GM21515 (cell line): ENCODE measurements at regions not wholly inside any gene's neighbourhood (a gene's known extent, or its start where the extent isn't known, plus 50 kb on each side); places are given as distances from the start of the nearest gene placed in this dataset.

Experiments
- ATAC-seq: cut with Tn5 transposase; IDR thresholded peaks from one replicate; pipeline ENCODE4 v1.9.1; 2021; ENCODE audit not compliant: unreplicated experiment

- ATAC-seq = no peak
Observed at GRCh38 chr2:2683606-2684224, 352.6 kb upstream of the MYT1L start.

- no peak for ATAC-seq
Observed at GRCh38 chr2:2682700-2683342, 351.7 kb upstream of the MYT1L start.

GRCh38 chr2:2681711-2682251 lies 350.7 kb upstream of the MYT1L start:
- no peak for ATAC-seq

GRCh38 chr2:2681085-2681484 lies 350.0 kb upstream of the MYT1L start:
- no peak for ATAC-seq

- ATAC-seq = no peak
Observed at GRCh38 chr2:2674831-2675230, 343.8 kb upstream of the MYT1L start.

- no peak for ATAC-seq
Observed at GRCh38 chr2:2673406-2673805, 342.3 kb upstream of the MYT1L start.

- no peak for ATAC-seq
Observed at GRCh38 chr2:2672249-2672648, 341.2 kb upstream of the MYT1L start.

- no peak for ATAC-seq
Observed at GRCh38 chr2:2671826-2672225, 340.8 kb upstream of the MYT1L start.

- no peak for ATAC-seq
Observed at GRCh38 chr2:2669316-2669715, 338.2 kb upstream of the MYT1L start.

- ATAC-seq = no peak
Observed at GRCh38 chr2:2668681-2669265, 337.7 kb upstream of the MYT1L start.

GRCh38 chr2:2667690-2668089 lies 336.6 kb upstream of the MYT1L start:
- no peak for ATAC-seq

- ATAC-seq = no peak
Observed at GRCh38 chr2:2665834-2666133, 334.7 kb upstream of the MYT1L start.

GRCh38 chr2:2664989-2665833 lies 334.1 kb upstream of the MYT1L start:
- ATAC-seq = no peak

GRCh38 chr2:2663401-2664036 lies 332.4 kb upstream of the MYT1L start:
- no peak for ATAC-seq

GRCh38 chr2:2662847-2663356 lies 331.8 kb upstream of the MYT1L start:
- no peak for ATAC-seq

- no peak for ATAC-seq
Observed at GRCh38 chr2:2662037-2662846, 331.2 kb upstream of the MYT1L start.

GRCh38 chr2:2660789-2661355 lies 329.8 kb upstream of the MYT1L start:
- ATAC-seq = no peak

GRCh38 chr2:2657121-2657962 lies 326.3 kb upstream of the MYT1L start:
- no peak for ATAC-seq
